ENCODE measurements at regions not wholly inside any gene's neighbourhood (a gene's known extent, or its start where the extent isn't known, plus 50 kb on each side); places are given as distances from the start of the nearest gene placed in this dataset.

- no peak for ATAC-seq
- no peaks in the 10 kb centered on the region for H3K27me3 Mint-ChIP-seq
- no peak overlapping the region for H3K27ac Mint-ChIP-seq
- DNase-seq = no peak
- H3K4me3 Mint-ChIP-seq = no peak overlapping the region
- H3K36me3 Mint-ChIP-seq = no peaks in the 10 kb centered on the region
- no peaks in the 10 kb centered on the region for H3K4me1 Mint-ChIP-seq
- peaks cover 2% of the 10 kb centered on the region for H3K9me3 Mint-ChIP-seq (ENCODE audit: low read depth)
- CTCF ChIA-PET = no interaction called here
Observed at GRCh38 chr6:91412532-91412931, 825.7 kb upstream of the MAP3K7 start.

- DNase-seq (no peak), ATAC-seq (no peak)
- H3K27me3 Mint-ChIP-seq = no peaks in the 10 kb centered on the region
- no peaks in the 10 kb centered on the region for H3K4me1 Mint-ChIP-seq
- no peak overlapping the region for H3K4me3 Mint-ChIP-seq
- H3K36me3 Mint-ChIP-seq = no peaks in the 10 kb centered on the region
- no peak overlapping the region for H3K27ac Mint-ChIP-seq
- peaks cover 2% of the 10 kb centered on the region for H3K9me3 Mint-ChIP-seq (ENCODE audit: low read depth)
- CTCF ChIA-PET = no interaction called here
Observed at GRCh38 chr6:91407706-91408105, 820.8 kb upstream of the MAP3K7 start.

GRCh38 chr6:91392951-91393350 lies 806.1 kb upstream of the MAP3K7 start:
- peaks cover 10% of the 10 kb centered on the region for H3K9me3 Mint-ChIP-seq (ENCODE audit: low read depth)
- no peaks in the 10 kb centered on the region for H3K27me3 Mint-ChIP-seq
- no peaks in the 10 kb centered on the region for H3K4me1 Mint-ChIP-seq
- H3K36me3 Mint-ChIP-seq = no peaks in the 10 kb centered on the region
- DNase-seq = no peak
- CTCF ChIA-PET = no interaction called here
- no peak overlapping the region for H3K4me3 Mint-ChIP-seq
- no peak overlapping the region for H3K27ac Mint-ChIP-seq
- ATAC-seq = no peak

- H3K36me3 Mint-ChIP-seq = no peaks in the 10 kb centered on the region
- H3K9me3 Mint-ChIP-seq (ENCODE audit: low read depth) = peaks cover 9% of the 10 kb centered on the region
- no peak overlapping the region for H3K27ac Mint-ChIP-seq
- CTCF ChIA-PET = no interaction called here
- H3K27me3 Mint-ChIP-seq = no peaks in the 10 kb centered on the region
- H3K4me3 Mint-ChIP-seq = no peak overlapping the region
- H3K4me1 Mint-ChIP-seq = no peaks in the 10 kb centered on the region
- DNase-seq (no peak), ATAC-seq (no peak)
Observed at GRCh38 chr6:91387290-91388059, 800.6 kb upstream of the MAP3K7 start.

- peaks cover 6% of the 10 kb centered on the region for H3K9me3 Mint-ChIP-seq (ENCODE audit: low read depth)
- H3K27ac Mint-ChIP-seq = no peak overlapping the region
- ATAC-seq (no peak), DNase-seq (no peak)
- H3K27me3 Mint-ChIP-seq = no peaks in the 10 kb centered on the region
- no peaks in the 10 kb centered on the region for H3K36me3 Mint-ChIP-seq
- H3K4me1 Mint-ChIP-seq = no peaks in the 10 kb centered on the region
- CTCF ChIA-PET = no interaction called here
- H3K4me3 Mint-ChIP-seq = no peak overlapping the region
Observed at GRCh38 chr6:91386204-91386603, 799.3 kb upstream of the MAP3K7 start.

- no peaks in the 10 kb centered on the region for H3K4me1 Mint-ChIP-seq
- no peak for ATAC-seq
- no peak overlapping the region for H3K4me3 Mint-ChIP-seq
- H3K9me3 Mint-ChIP-seq (ENCODE audit: low read depth) = peaks cover 3% of the 10 kb centered on the region
- no peaks in the 10 kb centered on the region for H3K36me3 Mint-ChIP-seq
- no peak overlapping the region for H3K27ac Mint-ChIP-seq
- no peaks in the 10 kb centered on the region for H3K27me3 Mint-ChIP-seq
- CTCF ChIA-PET = no interaction called here
- no peak for DNase-seq
Observed at GRCh38 chr6:91383207-91383606, 796.3 kb upstream of the MAP3K7 start.

- no peak for ATAC-seq
- Mint-ChIP-seq H3K27ac (no peak overlapping the region), H3K36me3 (no peaks in the 10 kb centered on the region), H3K9me3 (ENCODE audit: low read depth) (peaks cover 2% of the 10 kb centered on the region), H3K4me3 (no peak overlapping the region), H3K4me1 (no peaks in the 10 kb centered on the region), H3K27me3 (no peaks in the 10 kb centered on the region)
- no peak for DNase-seq
- CTCF ChIA-PET = no interaction called here
Observed at GRCh38 chr6:91376686-91377085, 789.8 kb upstream of the MAP3K7 start.

GRCh38 chr6:91366781-91367180 lies 779.9 kb upstream of the MAP3K7 start:
- Mint-ChIP-seq H3K27me3 (no peaks in the 10 kb centered on the region), H3K4me1 (no peaks in the 10 kb centered on the region), H3K9me3 (ENCODE audit: low read depth) (no peaks in the 10 kb centered on the region), H3K27ac (no peak overlapping the region), H3K4me3 (no peak overlapping the region), H3K36me3 (no peaks in the 10 kb centered on the region)
- ATAC-seq (no peak), DNase-seq (no peak)
- CTCF ChIA-PET = no interaction called here

- ATAC-seq (no peak), DNase-seq (no peak)
- H3K27me3 Mint-ChIP-seq = no peaks in the 10 kb centered on the region
- CTCF ChIA-PET = no interaction called here
- no peaks in the 10 kb centered on the region for H3K36me3 Mint-ChIP-seq
- no peaks in the 10 kb centered on the region for H3K4me1 Mint-ChIP-seq
- no peaks in the 10 kb centered on the region for H3K9me3 Mint-ChIP-seq (ENCODE audit: low read depth)
- H3K27ac Mint-ChIP-seq = no peak overlapping the region
- no peak overlapping the region for H3K4me3 Mint-ChIP-seq
Observed at GRCh38 chr6:91358986-91359385, 772.1 kb upstream of the MAP3K7 start.

GRCh38 chr6:91352878-91353277 lies 766.0 kb upstream of the MAP3K7 start:
- no peaks in the 10 kb centered on the region for H3K9me3 Mint-ChIP-seq (ENCODE audit: low read depth)
- no peaks in the 10 kb centered on the region for H3K27me3 Mint-ChIP-seq
- H3K27ac Mint-ChIP-seq = no peak overlapping the region
- no peaks in the 10 kb centered on the region for H3K4me1 Mint-ChIP-seq
- DNase-seq (no peak), ATAC-seq (no peak)
- CTCF ChIA-PET = no interaction called here
- no peak overlapping the region for H3K4me3 Mint-ChIP-seq
- no peaks in the 10 kb centered on the region for H3K36me3 Mint-ChIP-seq

- ATAC-seq = no peak
- CTCF ChIA-PET = no interaction called here
Observed at GRCh38 chr6:91352321-91352720, 765.4 kb upstream of the MAP3K7 start.

GRCh38 chr6:91350146-91350908 lies 763.5 kb upstream of the MAP3K7 start:
- Mint-ChIP-seq H3K9me3 (ENCODE audit: low read depth) (no peaks in the 10 kb centered on the region), H3K4me3 (no peak overlapping the region), H3K36me3 (no peaks in the 10 kb centered on the region), H3K4me1 (no peaks in the 10 kb centered on the region), H3K27ac (no peak overlapping the region), H3K27me3 (no peaks in the 10 kb centered on the region)
- CTCF ChIA-PET = no interaction called here
- DNase-seq (no peak), ATAC-seq (no peak)

More at GRCh38 chr6:91352321-91352720, 765.4 kb upstream of the MAP3K7 start:
- H3K27ac Mint-ChIP-seq = no peak overlapping the region
- no peaks in the 10 kb centered on the region for H3K36me3 Mint-ChIP-seq
- H3K9me3 Mint-ChIP-seq (ENCODE audit: low read depth) = no peaks in the 10 kb centered on the region
- DNase-seq = no peak
- no peaks in the 10 kb centered on the region for H3K27me3 Mint-ChIP-seq
- no peak overlapping the region for H3K4me3 Mint-ChIP-seq
- no peaks in the 10 kb centered on the region for H3K4me1 Mint-ChIP-seq

GRCh38 chr6:91341473-91341872 lies 754.6 kb upstream of the MAP3K7 start:
- no peaks in the 10 kb centered on the region for H3K9me3 Mint-ChIP-seq (ENCODE audit: low read depth)
- H3K27me3 Mint-ChIP-seq = no peaks in the 10 kb centered on the region
- no peak overlapping the region for H3K27ac Mint-ChIP-seq
- no peaks in the 10 kb centered on the region for H3K36me3 Mint-ChIP-seq
- no peak overlapping the region for H3K4me3 Mint-ChIP-seq
- CTCF ChIA-PET = no interaction called here
- DNase-seq = no peak
- no peak for ATAC-seq
- H3K4me1 Mint-ChIP-seq = no peaks in the 10 kb centered on the region

GRCh38 chr6:91340896-91341395 lies 754.1 kb upstream of the MAP3K7 start:
- no peaks in the 10 kb centered on the region for H3K4me1 Mint-ChIP-seq
- CTCF ChIA-PET = no interaction called here
- ATAC-seq = no peak
- no peaks in the 10 kb centered on the region for H3K36me3 Mint-ChIP-seq
- no peaks in the 10 kb centered on the region for H3K9me3 Mint-ChIP-seq (ENCODE audit: low read depth)
- DNase-seq = no peak
- H3K27ac Mint-ChIP-seq = no peak overlapping the region
- no peak overlapping the region for H3K4me3 Mint-ChIP-seq
- H3K27me3 Mint-ChIP-seq = no peaks in the 10 kb centered on the region
